HUES6 (cell line): ENCODE measurements at regions not wholly inside any gene's neighbourhood (a gene's known extent, or its start where the extent isn't known, plus 50 kb on each side); places are given as distances from the start of the nearest gene placed in this dataset.

ENCODE experiments used
- H3K27ac ChIP-seq: 2 replicates; pipeline ENCODE4 v1.7.0; 2013; ENCODE audit warnings: low read depth, mild to moderate bottlenecking, low read length, inconsistent platforms
- H3K27me3 ChIP-seq: 2 replicates; pipeline ENCODE4 v1.6.1; 2013; ENCODE audit warnings: low read length; ENCODE audit not compliant: control insufficient read depth, insufficient read depth
- H3K36me3 ChIP-seq: 2 replicates; pipeline ENCODE4 v1.6.1; 2013; ENCODE audit warnings: low read length; ENCODE audit not compliant: control insufficient read depth, insufficient read depth
- H3K4me1 ChIP-seq: 2 replicates; pipeline ENCODE4 v1.6.1; 2013; ENCODE audit warnings: low read length; ENCODE audit not compliant: control insufficient read depth, insufficient read depth
- H3K4me3 ChIP-seq: 2 replicates; pipeline ENCODE4 v1.5.1; 2013; ENCODE audit warnings: low read depth, low read length
- H3K9ac ChIP-seq: one replicate; pipeline ENCODE4 v1.6.1; 2013; ENCODE audit warnings: mild to moderate bottlenecking, low read length
- H3K9me3 ChIP-seq: 2 replicates; pipeline ENCODE4 v1.6.1; 2013; ENCODE audit warnings: low read depth, low read length; ENCODE audit not compliant: control insufficient read depth, insufficient read depth

DNA sequence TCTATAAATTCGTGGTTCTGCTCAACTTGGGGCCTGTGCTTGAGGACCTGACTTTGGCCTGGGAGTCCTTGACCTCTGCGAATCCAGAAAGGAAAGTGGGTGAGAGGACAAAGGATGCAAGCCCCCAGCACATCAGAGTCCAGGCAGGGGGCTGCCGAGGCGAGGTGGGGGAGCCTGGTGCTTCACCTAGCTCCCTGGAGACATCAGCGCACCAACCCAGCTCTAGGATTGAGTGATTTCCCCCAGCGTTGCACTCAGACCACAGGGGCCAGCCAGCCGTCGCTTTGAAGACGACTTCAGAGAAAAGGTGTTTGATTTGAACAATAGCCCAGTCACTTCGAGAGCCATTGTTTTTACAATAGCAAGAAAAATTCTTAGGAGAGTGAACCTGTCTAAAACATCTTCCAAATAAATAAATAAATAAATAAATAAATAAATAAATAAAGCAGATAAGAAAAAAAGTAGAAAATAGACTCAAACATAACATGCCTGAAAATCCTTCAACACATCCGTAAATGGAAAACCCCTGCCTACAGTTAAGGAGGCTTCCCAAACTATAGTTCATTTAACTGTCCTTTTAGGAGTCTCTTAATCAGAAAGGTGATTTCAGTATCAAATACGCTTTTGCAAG lies 180.9 kb downstream of the RBFOX3 start:
- Histone ChIP-seq H3K27ac (no peak overlapping the region), H3K9ac (no peak overlapping the region), H3K27me3 (no peaks in the 10 kb centered on the region), H3K9me3 (peaks cover 7% of the 10 kb centered on the region; the same call in 1 of the 2 replicates), H3K36me3 (no peaks in the 10 kb centered on the region), H3K4me3 (no peak overlapping the region), H3K4me1 (no peaks in the 10 kb centered on the region)

GRCh38 chr17:79428988-79429387 lies 181.9 kb downstream of the RBFOX3 start:
- no peak overlapping the region for H3K27ac ChIP-seq
- no peaks in the 10 kb centered on the region for H3K27me3 ChIP-seq
- no peaks in the 10 kb centered on the region for H3K36me3 ChIP-seq
- peaks cover 4% of the 10 kb centered on the region; the same call in 1 of the 2 replicates for H3K9me3 ChIP-seq
- no peak overlapping the region for H3K9ac ChIP-seq
- H3K4me1 ChIP-seq: peaks cover 4% of the 10 kb centered on the region; the same call in 1 of the 2 replicates
- H3K4me3 ChIP-seq: no peak overlapping the region

GRCh38 chr17:79427621-79428539 lies 183.0 kb downstream of the RBFOX3 start:
- H3K27me3 ChIP-seq: no peaks in the 10 kb centered on the region
- H3K27ac ChIP-seq: no peak overlapping the region
- H3K4me3 ChIP-seq: no peak overlapping the region
- no peaks in the 10 kb centered on the region for H3K9me3 ChIP-seq
- no peaks in the 10 kb centered on the region for H3K36me3 ChIP-seq
- no peak overlapping the region for H3K9ac ChIP-seq
- peaks cover 4% of the 10 kb centered on the region; the same call in 1 of the 2 replicates for H3K4me1 ChIP-seq

DNA sequence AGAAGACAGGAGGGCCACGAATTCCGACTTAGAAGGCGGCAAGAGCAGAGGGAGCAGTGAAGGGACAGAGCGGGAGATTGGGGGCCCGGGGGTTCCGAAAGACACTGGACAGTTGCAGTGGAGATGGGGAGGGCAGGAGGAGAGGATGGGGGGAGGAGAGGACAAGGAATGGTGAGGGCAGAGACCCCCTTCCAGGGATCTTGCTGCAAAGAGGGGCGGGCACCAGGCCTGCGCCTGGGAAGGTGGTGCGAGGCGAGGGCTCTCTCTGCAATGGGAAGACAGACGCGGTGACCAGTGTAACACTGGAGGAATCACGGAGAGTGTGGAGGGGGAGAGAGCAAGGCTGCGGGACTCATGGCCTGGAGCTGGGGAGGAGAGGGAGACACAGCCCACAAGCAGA lies 185.2 kb downstream of the RBFOX3 start:
- no peak overlapping the region for H3K27ac ChIP-seq
- H3K9me3 ChIP-seq: no peaks in the 10 kb centered on the region
- H3K4me3 ChIP-seq: no peak overlapping the region
- H3K36me3 ChIP-seq: no peaks in the 10 kb centered on the region
- H3K9ac ChIP-seq: no peak overlapping the region
- no peaks in the 10 kb centered on the region for H3K27me3 ChIP-seq
- peaks cover 8% of the 10 kb centered on the region; the same call in 1 of the 2 replicates for H3K4me1 ChIP-seq

DNA sequence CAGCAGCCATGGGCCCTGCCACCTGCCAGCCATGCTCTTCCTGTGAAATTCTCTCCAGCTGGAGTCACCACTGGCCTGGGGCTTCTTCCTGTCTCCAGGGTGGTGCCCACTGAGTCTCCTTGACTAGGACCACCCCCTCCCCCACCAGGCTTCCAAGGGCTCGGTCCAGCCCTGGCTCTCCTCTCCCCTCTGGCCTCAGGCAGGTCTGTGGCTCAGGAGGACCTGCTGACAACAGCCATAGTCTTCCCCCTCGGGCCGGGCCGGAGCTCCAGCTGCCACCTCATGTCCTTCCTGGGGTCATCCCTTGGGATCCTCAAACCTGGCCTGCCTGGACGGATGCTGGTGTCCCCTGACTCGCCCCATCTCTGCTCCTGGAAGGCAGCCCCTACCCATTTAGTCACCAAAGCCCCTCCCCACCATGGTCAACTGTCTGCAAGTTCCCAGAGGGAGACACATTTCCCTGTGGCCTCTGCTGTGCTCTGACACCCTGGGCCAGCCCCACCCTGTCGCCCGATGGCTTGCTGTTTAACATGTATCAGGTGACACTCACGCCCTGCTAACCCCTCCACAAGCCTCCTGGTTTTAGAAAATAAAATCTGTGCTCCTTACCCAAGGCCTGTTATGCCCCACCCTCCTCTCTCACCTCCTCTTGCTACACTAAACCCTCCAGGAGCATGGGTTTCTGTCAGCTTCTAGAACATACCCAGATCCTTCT lies 186.2 kb downstream of the RBFOX3 start:
- Histone ChIP-seq H3K4me3 (no peak overlapping the region), H3K4me1 (peaks cover 14% of the 10 kb centered on the region; the same call in 1 of the 2 replicates), H3K9me3 (no peaks in the 10 kb centered on the region), H3K9ac (no peak overlapping the region), H3K36me3 (no peaks in the 10 kb centered on the region), H3K27me3 (no peaks in the 10 kb centered on the region), H3K27ac (no peak overlapping the region)

GRCh38 chr17:79423811-79424465 lies 186.9 kb downstream of the RBFOX3 start:
- H3K36me3 ChIP-seq: no peaks in the 10 kb centered on the region
- peaks cover 2% of the 10 kb centered on the region; the same call in 1 of the 2 replicates for H3K27me3 ChIP-seq
- no peak overlapping the region for H3K9ac ChIP-seq
- H3K9me3 ChIP-seq: no peaks in the 10 kb centered on the region
- H3K27ac ChIP-seq: no peak overlapping the region
- H3K4me3 ChIP-seq: no peak overlapping the region
- peaks cover 14% of the 10 kb centered on the region; the same call in 1 of the 2 replicates for H3K4me1 ChIP-seq

- H3K27me3 ChIP-seq: peaks cover 13% of the 10 kb centered on the region; the same call in 1 of the 2 replicates
- no peak overlapping the region for H3K27ac ChIP-seq
- peaks cover 14% of the 10 kb centered on the region; the same call in 1 of the 2 replicates for H3K4me1 ChIP-seq
- no peaks in the 10 kb centered on the region for H3K9me3 ChIP-seq
- no peak overlapping the region for H3K4me3 ChIP-seq
- no peaks in the 10 kb centered on the region for H3K36me3 ChIP-seq
- H3K9ac ChIP-seq: no peak overlapping the region
These were observed 188.6 kb downstream of the RBFOX3 start for GRCh38 chr17:79422236-79422635.

DNA sequence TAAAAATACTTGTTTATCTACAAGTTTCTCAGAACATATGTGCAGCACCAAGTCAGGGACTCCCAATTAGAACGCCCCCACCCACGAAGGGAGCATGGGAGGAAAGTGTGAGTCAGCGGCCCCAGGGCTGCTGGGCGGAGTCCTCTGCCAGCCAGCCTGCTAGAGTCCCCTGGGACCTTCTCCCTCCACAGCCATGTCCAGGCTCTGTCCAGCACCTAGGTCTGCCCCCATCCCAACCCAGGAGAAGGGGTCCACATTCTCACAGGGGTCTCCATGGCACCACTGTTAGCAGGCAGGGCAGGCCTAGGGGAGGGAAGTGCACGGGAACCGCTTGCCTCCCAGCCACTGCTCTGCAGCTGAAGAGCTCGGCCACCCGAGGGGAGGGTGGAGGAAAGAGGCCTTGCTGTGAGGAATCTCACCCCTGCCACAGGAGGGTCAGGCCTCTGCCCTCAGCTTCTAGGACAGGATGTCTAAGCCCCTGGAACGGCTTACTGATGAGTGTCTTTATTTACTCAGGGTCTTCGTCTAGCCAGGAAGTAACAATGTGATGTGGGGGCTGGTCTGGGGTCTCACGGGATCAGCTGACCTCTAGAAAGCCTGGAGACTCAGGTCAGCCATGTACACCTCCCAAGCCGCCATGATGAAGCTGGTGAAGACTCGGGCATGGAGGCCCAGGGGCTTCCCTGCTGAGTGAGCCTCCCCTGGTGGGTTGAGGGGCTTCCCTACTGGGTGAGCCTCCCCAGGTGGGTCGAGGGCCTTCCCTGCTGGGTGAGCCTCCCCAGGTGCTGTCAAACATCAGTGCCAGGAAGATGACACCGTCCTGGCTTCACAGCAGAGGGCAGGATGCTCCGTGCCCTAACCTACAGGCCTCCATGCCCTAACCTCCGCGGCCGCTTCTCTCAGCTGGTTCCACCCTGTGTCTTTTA lies 190.3 kb downstream of the RBFOX3 start:
- H3K36me3 ChIP-seq: no peaks in the 10 kb centered on the region
- H3K9me3 ChIP-seq: no peaks in the 10 kb centered on the region
- H3K4me1 ChIP-seq: peaks cover 14% of the 10 kb centered on the region; the same call in 1 of the 2 replicates
- H3K27ac ChIP-seq: no peak overlapping the region
- H3K27me3 ChIP-seq: peaks cover 14% of the 10 kb centered on the region; the same call in 1 of the 2 replicates
- H3K4me3 ChIP-seq: peak overlapping the region; percentile 2; the same call in 1 of the 2 replicates
- H3K9ac ChIP-seq: no peak overlapping the region

GRCh38 chr17:79417476-79417988 lies 193.3 kb downstream of the RBFOX3 start:
- Histone ChIP-seq H3K4me1 (peaks cover 9% of the 10 kb centered on the region; the same call in 1 of the 2 replicates), H3K36me3 (no peaks in the 10 kb centered on the region), H3K9me3 (no peaks in the 10 kb centered on the region), H3K4me3 (no peak overlapping the region), H3K27me3 (peaks cover 20% of the 10 kb centered on the region; the same call in 1 of the 2 replicates), H3K9ac (no peak overlapping the region), H3K27ac (no peak overlapping the region)
